ENCODE measurements at regions not wholly inside any gene's neighbourhood (a gene's known extent, or its start where the extent isn't known, plus 50 kb on each side); places are given as distances from the start of the nearest gene placed in this dataset.
"Not testable (repeated sequence)": the region's sequence is repeated elsewhere in the genome, so short reads cannot be mapped to it uniquely, and the experiment has no call there.

GRCh38 chr10:4902571-4903011 lies 60.6 kb upstream of the AKR1C1 start:
- peak; percentile 59 for DNase-seq (ENCODE audit: low read depth)

GRCh38 chr10:4903126-4903525 lies 60.1 kb upstream of the AKR1C1 start:
- DNase-seq (ENCODE audit: low read depth), result not testable (repeated sequence)

GRCh38 chr10:4903675-4904074 lies 59.5 kb upstream of the AKR1C1 start:
- DNase-seq (ENCODE audit: low read depth), result not testable (repeated sequence)

GRCh38 chr10:4909118-4909517 lies 54.1 kb upstream of the AKR1C1 start:
- DNase-seq (ENCODE audit: low read depth), result no peak

All from renal cortical epithelial cell (primary cell).